Stimulated activated CD4-positive, alpha-beta T cell treated with anti-CD3 and anti-CD28 coated beads, Interleukin-15, amount 100 ng/mL, for 24 hours (primary cell): ENCODE measurements at regions not wholly inside any gene's neighbourhood (a gene's known extent, or its start where the extent isn't known, plus 50 kb on each side); places are given as distances from the start of the nearest gene placed in this dataset.
"Not testable (repeated sequence)": the region's sequence is repeated elsewhere in the genome, so short reads cannot be mapped to it uniquely, and the experiment has no call there.

Experiments used
- DNase-seq: peaks from one replicate; pipeline ENCODE4 v3.0.0-alpha.2; 2020

- no peak for DNase-seq
Measured at GRCh38 chr3:81040107-81040506, 721.3 kb downstream of the GBE1 start.

- no peak for DNase-seq
Measured at GRCh38 chr3:81033684-81034083, 727.8 kb downstream of the GBE1 start.

GRCh38 chr3:81033185-81033584 lies 728.3 kb downstream of the GBE1 start:
- no peak for DNase-seq

- DNase-seq, result no peak
Measured at GRCh38 chr3:81029861-81030260, 731.6 kb downstream of the GBE1 start.

- no peak for DNase-seq
Measured at GRCh38 chr3:81027344-81027743, 734.1 kb downstream of the GBE1 start.

- no peak for DNase-seq
Measured at GRCh38 chr3:81024560-81024959, 736.9 kb downstream of the GBE1 start.

- no peak for DNase-seq
Measured at GRCh38 chr3:81022339-81022738, 739.1 kb downstream of the GBE1 start.

GRCh38 chr3:81013360-81013759 lies 748.1 kb downstream of the GBE1 start:
- no peak for DNase-seq

- DNase-seq, result no peak
Measured at GRCh38 chr3:81005992-81006391, 755.5 kb downstream of the GBE1 start.

GRCh38 chr3:81003817-81004216 lies 757.6 kb downstream of the GBE1 start:
- DNase-seq, result no peak

GRCh38 chr3:81003008-81003645 lies 758.3 kb downstream of the GBE1 start:
- DNase-seq, result no peak

GRCh38 chr3:80999481-80999880 lies 762.0 kb downstream of the GBE1 start:
- no peak for DNase-seq

- no peak for DNase-seq
Measured at GRCh38 chr3:80998022-80998421, 763.4 kb downstream of the GBE1 start.

GRCh38 chr3:80997622-80998021 lies 763.8 kb downstream of the GBE1 start:
- DNase-seq, result no peak

- DNase-seq, result no peak
Measured at GRCh38 chr3:80994767-80995166, 766.7 kb downstream of the GBE1 start.

- DNase-seq, result no peak
Measured at GRCh38 chr3:80994085-80994665, 767.3 kb downstream of the GBE1 start.

- no peak for DNase-seq
Measured at GRCh38 chr3:80993241-80993945, 768.1 kb downstream of the GBE1 start.

- DNase-seq, result no peak
Measured at GRCh38 chr3:80983753-80984152, 777.7 kb downstream of the GBE1 start.

GRCh38 chr3:80978216-80978969 lies 783.1 kb downstream of the GBE1 start:
- DNase-seq, result no peak

- no peak for DNase-seq
Measured at GRCh38 chr3:80970292-80970691, 791.2 kb downstream of the GBE1 start.

- DNase-seq, result no peak
Measured at GRCh38 chr3:80929576-80929975, 831.9 kb downstream of the GBE1 start.

GRCh38 chr3:80914854-80915253 lies 846.6 kb downstream of the GBE1 start:
- DNase-seq, result no peak

GRCh38 chr3:80898211-80898610 lies 863.2 kb downstream of the GBE1 start:
- DNase-seq, result no peak

- DNase-seq, result not testable (repeated sequence)
Measured at GRCh38 chr3:80897005-80897404, 864.4 kb downstream of the GBE1 start.
